LNCaP clone FGC (cell line): ENCODE measurements at regions not wholly inside any gene's neighbourhood (a gene's known extent, or its start where the extent isn't known, plus 50 kb on each side); places are given as distances from the start of the nearest gene placed in this dataset.

Experiments used
- DNase-seq: peaks from one replicate; pipeline ENCODE4 v3.0.0-alpha.2; 2011; ENCODE audit warnings: low read depth
- H3K4me3 ChIP-seq: 2 replicates; pipeline ENCODE4 v1.5.1; 2011; ENCODE audit warnings: mild to moderate bottlenecking, low read depth, low read length, control low read depth
- TF ChIP-seq, protein P1 (sequence below): IDR thresholded peaks from 2 replicates; pipeline ENCODE4 v1.5.1; 2012; ENCODE audit warnings: mild to moderate bottlenecking; ENCODE audit not compliant: control insufficient read depth, insufficient read depth; ENCODE audit errors: extremely low read depth

DNA sequence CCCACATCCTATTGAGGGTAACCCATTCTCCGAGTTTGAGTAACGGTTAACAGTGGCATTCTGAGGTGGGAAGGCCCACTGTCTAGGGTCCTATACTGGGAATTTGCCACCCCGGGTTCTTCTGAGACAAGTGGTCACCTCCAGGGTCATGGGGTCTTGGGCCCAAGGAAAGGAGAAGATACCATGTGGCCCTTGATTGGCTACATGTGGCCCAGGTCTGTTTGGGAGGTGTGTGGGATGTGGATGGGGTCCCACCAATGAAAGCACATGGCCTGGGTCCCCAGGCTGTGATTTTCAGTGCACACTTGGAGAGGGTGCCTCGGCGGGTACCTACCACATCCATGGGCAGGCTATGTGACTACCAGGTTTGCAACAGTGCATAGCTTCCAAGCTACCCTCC, 214.4 kb downstream of the UBE3A start:
- DNase-seq = no peak
- H3K4me3 ChIP-seq = no peak overlapping the region
- TF ChIP-seq, protein P1, sequence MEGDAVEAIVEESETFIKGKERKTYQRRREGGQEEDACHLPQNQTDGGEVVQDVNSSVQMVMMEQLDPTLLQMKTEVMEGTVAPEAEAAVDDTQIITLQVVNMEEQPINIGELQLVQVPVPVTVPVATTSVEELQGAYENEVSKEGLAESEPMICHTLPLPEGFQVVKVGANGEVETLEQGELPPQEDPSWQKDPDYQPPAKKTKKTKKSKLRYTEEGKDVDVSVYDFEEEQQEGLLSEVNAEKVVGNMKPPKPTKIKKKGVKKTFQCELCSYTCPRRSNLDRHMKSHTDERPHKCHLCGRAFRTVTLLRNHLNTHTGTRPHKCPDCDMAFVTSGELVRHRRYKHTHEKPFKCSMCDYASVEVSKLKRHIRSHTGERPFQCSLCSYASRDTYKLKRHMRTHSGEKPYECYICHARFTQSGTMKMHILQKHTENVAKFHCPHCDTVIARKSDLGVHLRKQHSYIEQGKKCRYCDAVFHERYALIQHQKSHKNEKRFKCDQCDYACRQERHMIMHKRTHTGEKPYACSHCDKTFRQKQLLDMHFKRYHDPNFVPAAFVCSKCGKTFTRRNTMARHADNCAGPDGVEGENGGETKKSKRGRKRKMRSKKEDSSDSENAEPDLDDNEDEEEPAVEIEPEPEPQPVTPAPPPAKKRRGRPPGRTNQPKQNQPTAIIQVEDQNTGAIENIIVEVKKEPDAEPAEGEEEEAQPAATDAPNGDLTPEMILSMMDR = no peak

DNA sequence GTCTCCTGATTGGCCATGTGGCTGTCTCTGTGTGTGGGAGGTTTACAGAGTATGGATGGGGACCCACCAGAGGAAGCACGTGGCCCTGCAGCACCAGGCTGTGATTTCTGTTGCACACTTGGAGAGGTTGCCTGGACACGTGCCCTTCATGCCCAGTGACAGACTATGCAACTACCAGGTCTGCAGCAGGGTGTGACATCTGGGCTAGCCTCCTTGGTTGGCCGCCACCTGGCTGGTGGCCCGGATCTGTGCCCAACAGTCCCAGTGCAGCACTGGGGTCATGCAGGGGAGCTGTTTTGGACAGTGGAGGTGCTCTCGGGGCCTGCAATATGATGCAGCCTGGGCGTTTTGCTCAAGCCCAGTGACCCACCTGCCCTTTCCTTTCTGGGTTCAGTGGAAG, 212.5 kb downstream of the UBE3A start:
- TF ChIP-seq, protein P1 = no peak
- no peak overlapping the region for H3K4me3 ChIP-seq
- no peak for DNase-seq

DNA sequence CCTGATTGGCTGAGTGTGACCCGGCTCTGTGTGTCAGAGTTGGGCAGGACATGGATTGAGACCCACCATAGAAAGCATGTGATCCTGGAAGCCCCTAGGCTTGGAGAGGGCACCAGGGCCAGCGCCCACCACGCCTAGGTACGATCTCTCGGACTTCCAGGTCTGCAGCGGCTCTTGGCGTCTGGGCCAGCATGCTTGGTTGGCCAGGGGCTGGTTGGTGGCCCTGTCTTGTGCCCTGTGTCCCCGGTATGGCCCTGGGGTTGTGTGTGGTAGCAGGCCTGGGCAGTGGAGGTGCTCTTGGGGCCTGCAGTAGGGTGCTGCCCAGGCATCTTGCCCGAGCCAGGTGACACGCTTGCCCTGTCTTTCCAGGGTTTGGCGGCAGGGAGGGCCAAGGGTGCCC, 210.6 kb downstream of the UBE3A start:
- DNase-seq = no peak
- no peak overlapping the region for H3K4me3 ChIP-seq
- TF ChIP-seq, protein P1 = no peak

DNA sequence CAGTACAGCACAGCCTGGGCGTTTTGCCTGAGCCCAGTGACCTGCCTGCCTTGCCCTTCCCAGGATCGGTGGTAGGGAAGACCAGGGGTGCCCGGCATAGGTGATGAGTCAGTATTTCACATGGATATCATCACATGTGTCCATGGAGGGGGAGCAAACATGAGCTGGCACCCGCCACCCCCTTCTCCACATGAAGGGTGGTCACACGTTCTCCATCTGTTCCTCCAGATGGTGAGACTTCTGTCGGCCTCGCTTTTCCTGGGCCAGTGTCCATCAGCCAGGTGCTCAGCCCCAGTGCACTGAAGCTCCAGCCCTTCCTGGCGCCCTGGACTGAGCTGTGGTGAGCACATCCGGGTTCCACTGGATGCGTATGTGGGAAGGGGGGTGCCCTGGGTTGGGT, 208.4 kb downstream of the UBE3A start:
- TF ChIP-seq, protein P1 = no peak
- no peak for DNase-seq

DNA sequence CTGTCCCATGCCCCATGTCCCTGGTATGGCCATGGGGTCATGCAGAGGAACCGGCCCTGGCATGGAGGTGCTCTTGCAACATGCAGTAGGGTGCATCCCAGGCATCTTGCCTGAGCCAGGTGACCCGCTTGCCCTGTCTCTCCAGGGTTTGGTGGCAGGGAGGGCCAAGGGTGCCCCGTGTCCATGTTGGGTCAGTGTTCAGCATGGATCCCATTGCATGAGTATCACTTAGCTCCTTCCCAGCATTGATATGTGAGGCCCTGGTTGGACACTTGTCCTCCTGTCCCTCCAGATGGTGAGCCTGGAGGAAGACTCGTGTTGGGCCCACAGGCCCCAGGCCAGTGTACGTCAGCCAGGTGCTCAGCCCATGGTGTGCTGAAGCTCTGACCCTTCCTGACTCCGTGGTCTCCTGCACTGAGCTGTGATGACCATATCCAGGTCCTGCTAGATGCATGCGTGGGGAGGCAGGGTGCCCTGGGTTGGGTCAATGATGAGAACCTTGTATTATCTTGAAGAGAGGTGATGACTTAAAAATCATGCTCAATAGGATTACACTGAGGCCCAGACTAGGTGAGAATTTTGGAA, 205.0 kb downstream of the UBE3A start:
- DNase-seq = no peak
- TF ChIP-seq, protein P1 = no peak
- no peak overlapping the region for H3K4me3 ChIP-seq

More for the DNA sequence above, 208.4 kb downstream of the UBE3A start:
- H3K4me3 ChIP-seq = no peak overlapping the region

DNA sequence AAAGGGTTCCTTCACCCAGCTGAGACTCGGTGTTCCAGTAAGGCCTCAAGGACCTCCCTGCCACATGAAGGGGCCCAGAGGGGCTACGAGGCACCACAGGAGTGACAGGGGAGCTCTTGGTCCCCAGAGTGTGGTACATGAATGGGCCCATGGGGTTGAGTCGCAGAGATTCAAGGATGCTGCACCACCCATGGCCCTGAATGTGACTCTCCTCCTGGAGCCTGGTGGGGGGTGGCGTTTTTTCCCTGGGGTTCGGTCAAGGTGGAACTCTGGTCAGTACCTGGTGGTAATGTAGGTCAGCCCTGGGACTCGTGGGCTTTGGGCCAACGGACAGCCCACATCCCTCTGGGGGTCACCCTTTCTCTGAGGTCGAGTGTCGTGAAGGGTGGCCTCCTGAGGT, 204.0 kb downstream of the UBE3A start:
- no peak overlapping the region for H3K4me3 ChIP-seq
- DNase-seq = no peak
- TF ChIP-seq, protein P1 = no peak

DNA sequence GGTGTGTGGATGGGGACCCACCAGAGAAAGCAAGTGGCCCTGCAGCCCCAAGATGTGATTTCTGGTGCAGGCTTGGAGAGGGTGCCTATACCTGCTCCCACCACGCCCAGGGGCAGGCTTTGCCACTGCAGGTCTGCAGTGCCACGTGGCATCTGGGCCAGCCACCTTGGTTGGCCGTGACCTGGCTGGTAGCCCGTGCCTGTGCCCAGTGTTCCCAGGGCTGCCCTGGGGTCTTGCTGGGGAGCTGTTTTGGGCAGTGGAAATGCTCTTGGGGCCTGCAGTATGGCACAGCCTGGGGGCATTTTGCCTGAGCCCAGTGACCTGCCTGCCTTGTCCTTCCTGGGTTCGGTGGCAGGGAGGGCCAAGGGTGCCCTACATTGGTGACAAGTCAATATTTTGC, 203.4 kb downstream of the UBE3A start:
- TF ChIP-seq, protein P1 = no peak
- DNase-seq = no peak
- no peak overlapping the region for H3K4me3 ChIP-seq
